Keratinocyte (primary cell): ENCODE measurements at regions not wholly inside any gene's neighbourhood (a gene's known extent, or its start where the extent isn't known, plus 50 kb on each side); places are given as distances from the start of the nearest gene placed in this dataset.

ENCODE experiments used
- DNase-seq: peaks from one replicate; pipeline ENCODE4 v3.0.0-alpha.2; 2011; ENCODE audit warnings: low read depth, missing footprints, low spot score
- FAIRE-seq: peaks from 2 replicates; lab custom pipeline; 2011; peaks lifted over from hg19 to GRCh38; lab: Jason Lieb, UNC
- H2AFZ ChIP-seq: 2 replicates; pipeline ENCODE4 v1.6.0; 2012; ENCODE audit warnings: low read length, control low read depth, inconsistent platforms; ENCODE audit not compliant: control insufficient read depth
- H3K27ac ChIP-seq: 2 replicates; pipeline ENCODE4 v1.5.1; 2011; ENCODE audit warnings: low read length; ENCODE audit not compliant: control insufficient read depth, insufficient read depth
- H3K27me3 ChIP-seq: 3 replicates; pipeline ENCODE4 v1.6.0; 2011; ENCODE audit warnings: low read length; ENCODE audit not compliant: control insufficient read depth, insufficient read depth; ENCODE audit errors: extremely low read depth
- H3K36me3 ChIP-seq, 2 experiments: 2 replicates in 1 of 2; 3 replicates in 1 of 2; pipeline ENCODE4 v1.5.1; 2011; ENCODE audit warnings: low read length in 2 of 2, mild to moderate bottlenecking in 1 of 2; ENCODE audit not compliant: control insufficient read depth in 2 of 2, insufficient read depth in 2 of 2; ENCODE audit errors: extremely low read depth in 1 of 2
- H3K4me1 ChIP-seq: 3 replicates; pipeline ENCODE4 v1.5.1; 2011; ENCODE audit warnings: low read length; ENCODE audit not compliant: control insufficient read depth, insufficient read depth; ENCODE audit errors: extremely low read depth
- H3K4me2 ChIP-seq: 3 replicates; pipeline ENCODE4 v1.6.0; 2011; ENCODE audit warnings: low read depth, low read length; ENCODE audit not compliant: control insufficient read depth, insufficient read depth; ENCODE audit errors: extremely low read depth
- H3K4me3 ChIP-seq, 3 experiments: fragments of 200-600 bp in 1 of 3; sonication (generic) in 1 of 3; 2 replicates in 2 of 3; 3 replicates in 1 of 3; pipeline ENCODE4 v1.5.1; 2011 to 2016; ENCODE audit warnings: low read length in 3 of 3, mild to moderate bottlenecking in 3 of 3, control low read depth in 2 of 3, inconsistent platforms in 1 of 3, low read depth in 1 of 3, mixed read lengths in 1 of 3, mixed run types in 1 of 3, moderate library complexity in 1 of 3; ENCODE audit not compliant: control insufficient read depth in 2 of 3, insufficient read depth in 2 of 3; ENCODE audit errors: extremely low read depth in 1 of 3
- H3K79me2 ChIP-seq: 2 replicates; pipeline ENCODE4 v1.6.0; 2012; ENCODE audit warnings: low read length; ENCODE audit not compliant: control insufficient read depth, insufficient read depth
- H3K9ac ChIP-seq: 3 replicates; pipeline ENCODE4 v1.6.0; 2011; ENCODE audit warnings: low read length; ENCODE audit not compliant: control insufficient read depth, insufficient read depth; ENCODE audit errors: extremely low read depth
- H3K9me1 ChIP-seq: 3 replicates; pipeline ENCODE4 v1.6.0; 2011; ENCODE audit warnings: low read length; ENCODE audit not compliant: control insufficient read depth, insufficient read depth; ENCODE audit errors: extremely low read depth
- H3K9me3 ChIP-seq: 2 replicates; pipeline ENCODE4 v1.5.1; 2012; ENCODE audit warnings: low read depth, low read length; ENCODE audit not compliant: control insufficient read depth
- H4K20me1 ChIP-seq: 3 replicates; pipeline ENCODE4 v1.6.0; 2011; ENCODE audit warnings: low read length; ENCODE audit not compliant: control insufficient read depth, insufficient read depth; ENCODE audit errors: extremely low read depth
- CTCF ChIP-seq, 3 experiments: IDR thresholded peaks in 1 of 3; conservative IDR thresholded peaks in 1 of 3; optimal IDR thresholded peaks in 1 of 3; 2 replicates in 2 of 3; 3 replicates in 1 of 3; pipeline versions ENCODE3 to v1.5.1; 2011; ENCODE audit warnings: low read length in 3 of 3, mild to moderate bottlenecking in 3 of 3, moderate library complexity in 2 of 3, control low read depth in 1 of 3, inconsistent platforms in 1 of 3; ENCODE audit not compliant: insufficient read depth in 2 of 3; ENCODE audit errors: extremely low read depth in 1 of 3
- EZH2 ChIP-seq: IDR thresholded peaks from one replicate; pipeline ENCODE4 v1.6.1; 2012; ENCODE audit warnings: inconsistent platforms, mild to moderate bottlenecking, low read length, moderate library complexity
- dilution Hi-C: fragments of 300-500 bp; cut with MboI; formaldehyde crosslinking; loops from one replicate; pipeline ENCODE4 v1.7.0; 2020; ENCODE audit warnings: low sequenced_read_pairs; ENCODE audit not compliant: extremely low pct_ligation_motif_present

GRCh38 chr7:70915067-70915466 is 216.9 kb upstream of the GALNT17 start:
- H3K36me3 ChIP-seq = no peaks in the 10 kb centered on the region
- H3K79me2 ChIP-seq = no peaks in the 10 kb centered on the region
- no peaks in the 10 kb centered on the region for H3K9me3 ChIP-seq
- H3K27me3 ChIP-seq = no peaks in the 10 kb centered on the region
- FAIRE-seq (no peak), DNase-seq (no peak)
- no peaks in the 10 kb centered on the region for H3K4me1 ChIP-seq
- no peak overlapping the region for H3K27ac ChIP-seq
- H4K20me1 ChIP-seq = no peaks in the 10 kb centered on the region
- TF ChIP-seq EZH2 = no peak
- no peak for TF ChIP-seq CTCF (optimal IDR thresholded peaks at IDR 0.05 in 1 of 3, IDR thresholded peaks at IDR 0.05 in 1 of 3, conservative IDR thresholded peaks at IDR 0.05 in 1 of 3; ENCODE audit: extremely low read depth in 1 of 3, insufficient read depth in 2 of 3, low read length in 3 of 3)
- dilution Hi-C loops = no loop called here
- no peak overlapping the region for H3K4me2 ChIP-seq
- H2AFZ ChIP-seq = no peak overlapping the region
- H3K4me3 ChIP-seq = no peak overlapping the region
- H3K9ac ChIP-seq = no peak overlapping the region
- H3K9me1 ChIP-seq = no peaks in the 10 kb centered on the region

GRCh38 chr7:70919481-70920073 is 212.4 kb upstream of the GALNT17 start:
- DNase-seq (no peak), FAIRE-seq (no peak)

More at GRCh38 chr7:70919481-70920073, 212.4 kb upstream of the GALNT17 start:
- no peak for TF ChIP-seq EZH2
- no peak for TF ChIP-seq CTCF (optimal IDR thresholded peaks at IDR 0.05 in 1 of 3, IDR thresholded peaks at IDR 0.05 in 1 of 3, conservative IDR thresholded peaks at IDR 0.05 in 1 of 3; ENCODE audit: extremely low read depth in 1 of 3, insufficient read depth in 2 of 3, low read length in 3 of 3)
- Histone ChIP-seq H2AFZ (no peak overlapping the region), H3K4me3 (no peak overlapping the region), H3K27ac (no peak overlapping the region), H3K79me2 (no peaks in the 10 kb centered on the region), H3K4me1 (no peaks in the 10 kb centered on the region), H3K9me1 (no peaks in the 10 kb centered on the region), H3K36me3 (no peaks in the 10 kb centered on the region), H3K27me3 (no peaks in the 10 kb centered on the region), H3K9ac (no peak overlapping the region), H3K4me2 (no peak overlapping the region), H4K20me1 (no peaks in the 10 kb centered on the region), H3K9me3 (peaks cover 4% of the 10 kb centered on the region)
- dilution Hi-C loops = no loop called here
